ENCODE measurements at regions not wholly inside any gene's neighbourhood (a gene's known extent, or its start where the extent isn't known, plus 50 kb on each side); places are given as distances from the start of the nearest gene placed in this dataset.
"Not testable (repeated sequence)": the region's sequence is repeated elsewhere in the genome, so short reads cannot be mapped to it uniquely, and the experiment has no call there.

DNA sequence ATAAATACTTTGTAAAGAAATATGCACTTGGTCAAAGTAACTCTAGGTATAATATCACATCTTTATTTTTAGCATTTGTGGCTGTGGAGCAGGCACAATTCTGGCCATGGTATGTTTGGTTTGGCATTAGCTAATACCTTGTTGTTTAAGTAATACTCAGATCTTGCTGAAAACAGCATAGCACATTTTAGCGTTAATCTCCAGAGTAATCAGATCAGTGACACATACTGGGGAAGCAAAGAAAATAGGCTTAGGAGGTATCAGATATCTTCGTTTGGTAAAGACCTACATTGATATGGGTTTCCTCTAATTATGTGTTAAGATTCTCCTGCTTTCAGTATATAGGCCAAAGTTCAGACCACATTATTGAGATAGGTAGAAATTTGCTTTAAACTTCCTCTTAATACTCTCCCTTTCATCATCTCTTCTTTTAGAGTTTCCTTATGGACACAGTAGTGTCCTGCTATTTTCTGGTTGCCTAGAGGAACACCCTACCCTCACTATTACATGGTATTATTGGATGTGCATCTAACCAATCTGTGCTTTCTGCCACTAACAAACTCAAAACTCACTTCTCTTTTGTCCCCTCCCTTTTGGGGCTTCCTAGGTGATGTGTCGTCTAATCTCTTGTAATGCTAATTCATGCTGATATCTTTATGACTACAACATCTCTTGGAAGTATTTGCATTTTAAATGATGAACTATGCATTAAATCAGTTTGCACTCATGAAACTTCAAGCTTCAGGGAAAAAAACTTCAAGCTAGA, 437.3 kb upstream of the ADAMTSL1 start:
- DNase-seq: no peak

DNA sequence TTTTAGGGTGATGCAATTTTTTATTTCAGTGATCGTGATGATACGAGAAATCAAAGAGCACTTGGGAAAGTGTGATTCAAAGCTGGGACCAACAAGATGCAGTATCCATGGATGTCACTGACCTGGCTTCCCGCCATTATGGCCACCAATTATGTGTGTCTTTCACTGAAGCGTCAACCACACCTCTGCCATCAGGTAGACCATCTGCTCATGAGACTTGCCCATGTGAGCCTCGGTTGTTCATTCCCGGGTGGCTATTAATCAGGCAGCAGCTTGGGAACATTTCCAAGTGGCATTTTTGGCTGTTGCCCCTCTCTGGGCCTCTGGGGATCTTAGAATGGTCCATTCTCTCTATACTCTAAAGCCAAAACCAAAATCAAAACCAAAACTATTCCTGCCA, 436.0 kb upstream of the ADAMTSL1 start:
- DNase-seq: no peak

DNA sequence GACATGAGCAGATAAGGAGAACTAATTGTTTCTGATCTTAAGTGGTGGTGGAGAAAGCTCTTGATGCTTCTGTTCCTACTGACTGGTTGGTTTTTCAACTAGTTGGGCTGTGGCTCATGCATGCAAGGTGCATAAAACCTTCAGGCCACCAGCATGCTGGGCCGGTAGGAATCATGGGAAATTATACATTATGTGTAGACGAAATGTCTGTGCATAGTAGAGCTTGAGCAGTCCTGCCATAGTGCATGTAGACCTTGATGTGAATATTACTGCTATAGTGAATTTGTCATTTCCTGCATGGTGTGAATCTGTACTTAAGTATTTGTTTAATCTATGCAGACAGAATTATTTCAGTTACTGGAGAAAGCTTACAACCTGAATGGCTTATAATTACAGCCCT, 433.6 kb upstream of the ADAMTSL1 start:
- DNase-seq: no peak

DNA sequence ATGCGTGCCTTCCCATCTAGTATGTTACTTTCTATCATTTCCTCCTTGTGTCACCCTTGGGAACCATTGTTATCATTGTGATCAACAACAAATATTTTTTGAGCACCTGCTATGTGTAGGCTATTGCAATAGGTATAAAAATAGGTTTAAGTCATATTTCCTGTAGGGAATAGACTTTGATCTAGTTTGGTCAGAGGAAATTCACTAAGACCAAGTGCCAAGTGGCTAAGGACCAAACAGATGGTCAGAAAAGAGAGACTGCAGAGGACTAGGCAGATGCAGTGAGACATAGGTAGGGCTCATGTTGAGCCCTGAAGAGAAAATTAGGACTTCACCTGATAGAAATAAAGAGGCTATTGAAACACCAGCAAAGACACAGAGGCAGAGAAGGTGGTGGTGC, 430.0 kb upstream of the ADAMTSL1 start:
- no peak for DNase-seq

DNA sequence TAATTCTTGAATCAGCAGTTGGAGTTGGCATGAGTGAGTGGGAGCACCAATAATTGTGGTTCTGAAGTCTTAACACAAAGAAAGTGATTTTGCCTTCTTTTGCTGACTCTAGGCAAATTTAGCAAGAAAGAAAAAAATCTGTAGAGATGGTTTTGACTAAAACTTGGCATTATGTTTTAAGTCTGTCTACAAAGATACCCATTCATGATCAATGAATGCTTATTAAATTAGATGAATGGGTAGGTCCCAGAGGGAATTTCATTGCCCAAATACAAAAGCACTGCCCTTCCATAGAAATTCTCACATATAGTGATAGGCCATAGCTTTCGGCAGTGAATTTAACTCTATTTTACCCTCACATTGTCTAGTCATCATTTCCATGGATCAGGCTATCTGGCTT, 428.6 kb upstream of the ADAMTSL1 start:
- no peak for DNase-seq

DNA sequence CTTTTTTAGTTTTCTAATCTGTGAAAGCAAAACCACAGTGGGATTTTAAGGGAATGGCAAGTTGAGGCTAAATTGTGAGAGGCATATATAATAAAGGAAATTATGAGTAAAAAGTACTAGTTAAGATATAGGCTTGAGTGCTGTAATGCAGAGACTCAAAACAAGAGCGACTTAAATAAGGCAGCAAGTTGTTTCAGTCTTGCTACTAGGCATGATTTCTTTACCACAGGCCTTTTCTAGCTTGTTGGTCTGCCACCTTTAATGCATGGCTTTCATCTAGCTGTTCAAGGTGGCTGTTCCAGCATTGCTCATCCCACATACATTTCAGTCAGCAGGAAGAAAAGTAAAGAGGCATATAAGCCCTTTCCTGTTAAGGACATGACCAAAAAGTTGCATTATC, 427.9 kb upstream of the ADAMTSL1 start:
- no peak for DNase-seq

DNA sequence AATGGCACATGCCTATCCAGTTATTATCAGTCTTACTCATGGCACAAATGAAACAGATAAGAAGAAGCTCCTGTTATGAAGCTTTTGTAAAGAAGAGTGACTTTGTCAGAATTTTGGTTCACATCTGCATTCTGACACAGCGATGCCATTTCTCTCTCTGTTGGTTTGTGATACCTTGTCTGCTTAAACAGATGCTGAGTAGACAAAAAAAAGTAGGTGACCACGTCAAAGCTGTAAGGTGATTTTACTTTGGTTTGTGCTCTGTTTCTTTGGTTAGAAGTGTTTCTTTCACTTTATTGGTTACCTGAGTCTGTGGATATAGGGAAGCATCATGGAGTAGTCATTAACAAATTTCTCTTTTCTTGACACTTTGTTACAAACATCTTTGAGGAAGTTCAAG, 422.3 kb upstream of the ADAMTSL1 start:
- DNase-seq: no peak

DNA sequence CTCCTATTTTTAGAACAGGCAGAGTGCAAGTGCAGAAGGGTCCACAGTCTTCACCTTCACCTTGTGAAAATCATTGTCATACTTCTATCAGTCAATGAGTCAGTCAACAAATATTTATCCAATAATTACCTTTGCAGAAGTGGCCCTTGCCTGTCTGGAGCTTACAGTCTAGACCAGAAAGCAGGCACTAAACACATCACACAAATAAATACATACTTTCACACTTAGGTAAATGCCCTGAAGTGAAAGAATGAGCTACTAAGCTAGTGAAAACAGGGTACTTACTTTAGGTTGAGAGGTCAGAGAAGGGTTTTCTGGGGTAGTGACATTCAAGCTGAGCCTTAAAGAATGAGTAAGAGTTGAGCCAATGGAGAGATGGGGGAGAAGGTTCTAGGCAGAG, 421.9 kb upstream of the ADAMTSL1 start:
- no peak for DNase-seq

DNA sequence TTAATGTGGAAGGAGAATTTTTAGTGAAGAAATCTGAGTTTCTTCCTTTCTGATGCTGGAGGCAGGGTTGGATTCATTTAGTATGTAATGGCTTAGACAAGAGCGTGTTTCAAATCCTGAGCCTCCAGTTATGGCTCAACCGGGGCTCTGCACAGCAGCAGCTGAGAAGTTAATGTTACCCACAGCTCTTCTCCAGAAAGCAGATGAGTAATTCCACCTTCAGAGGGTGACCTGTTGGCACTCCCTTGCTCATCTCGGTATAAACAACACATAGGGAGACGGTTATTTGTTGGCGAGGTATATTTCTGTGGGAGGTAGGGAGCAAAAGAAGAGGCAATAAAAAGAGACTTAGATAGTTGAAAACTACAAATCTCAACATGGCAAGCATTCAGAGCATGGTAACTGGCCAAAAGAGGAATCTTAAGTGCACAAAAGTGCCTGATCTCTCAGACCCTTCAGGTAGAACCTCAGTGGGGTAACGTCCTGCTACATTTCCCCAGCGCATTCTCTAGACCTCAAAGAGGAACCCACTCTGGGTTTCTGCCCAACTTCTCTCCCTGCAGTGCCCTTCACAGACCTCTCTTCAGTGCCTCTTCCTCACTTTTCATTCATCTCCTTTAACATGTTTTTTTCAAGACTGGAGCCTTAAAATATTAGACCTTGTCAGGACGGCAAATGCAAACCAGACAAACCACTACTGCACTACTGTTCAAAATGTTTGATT, 417.5 kb upstream of the ADAMTSL1 start:
- no peak for DNase-seq

DNA sequence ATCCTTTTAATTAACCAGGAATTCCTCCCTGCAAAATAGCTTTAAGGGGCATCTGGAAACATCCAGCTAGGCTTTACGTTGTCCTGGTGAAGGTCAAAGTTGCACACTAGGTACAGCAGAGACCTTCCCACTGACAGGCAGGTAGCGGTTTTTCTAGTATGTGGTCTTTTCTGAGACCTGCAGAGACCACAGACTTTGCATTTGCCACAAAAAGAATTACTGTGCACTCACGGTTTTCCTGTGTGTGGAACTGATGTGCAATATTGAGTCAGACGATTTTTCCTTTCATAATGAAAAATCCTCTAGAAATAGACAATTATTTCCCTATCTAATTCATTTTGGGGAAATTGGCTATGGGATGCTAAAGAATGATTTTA, 417.0 kb upstream of the ADAMTSL1 start:
- no peak for DNase-seq

DNA sequence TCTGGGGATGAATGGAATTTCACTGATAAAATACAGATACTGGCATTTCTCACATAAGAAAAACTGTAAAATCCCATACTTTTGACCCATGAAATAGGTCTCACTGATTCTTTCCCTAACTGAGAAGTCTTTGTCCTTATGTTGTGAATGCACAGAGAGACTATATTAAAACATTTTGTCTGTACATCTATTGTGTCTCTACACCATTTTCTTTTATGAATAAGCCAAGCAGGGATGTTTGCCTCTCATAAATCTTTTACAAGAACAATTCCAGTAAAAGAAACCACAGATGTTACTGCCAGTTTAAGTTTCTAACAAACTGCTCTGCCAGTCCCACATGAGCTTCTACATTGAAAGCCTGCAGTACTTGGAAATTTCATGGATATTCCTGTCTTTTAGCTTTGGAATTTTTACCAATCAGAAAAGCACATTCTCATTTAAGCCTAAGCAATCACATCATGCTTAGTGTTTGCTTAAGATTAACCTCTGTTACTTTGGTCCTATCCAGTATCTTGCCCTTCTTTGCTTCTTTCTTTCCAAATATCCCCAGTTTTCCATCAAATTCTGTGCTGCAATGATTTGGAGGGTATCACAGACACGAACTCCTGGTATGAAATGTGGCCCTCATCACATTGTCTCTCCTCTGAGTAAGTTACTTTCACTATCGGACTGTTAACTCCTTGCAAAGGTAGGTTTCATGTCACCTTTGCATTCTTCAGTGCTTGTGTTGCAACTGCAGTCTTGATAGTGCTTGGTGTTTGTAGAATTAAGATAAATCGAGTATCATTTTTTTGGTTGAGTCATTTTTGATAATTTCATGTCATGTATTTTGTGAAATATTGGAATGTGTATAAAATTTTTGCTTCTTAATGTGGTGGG, 415.1 kb upstream of the ADAMTSL1 start:
- no peak for DNase-seq

DNA sequence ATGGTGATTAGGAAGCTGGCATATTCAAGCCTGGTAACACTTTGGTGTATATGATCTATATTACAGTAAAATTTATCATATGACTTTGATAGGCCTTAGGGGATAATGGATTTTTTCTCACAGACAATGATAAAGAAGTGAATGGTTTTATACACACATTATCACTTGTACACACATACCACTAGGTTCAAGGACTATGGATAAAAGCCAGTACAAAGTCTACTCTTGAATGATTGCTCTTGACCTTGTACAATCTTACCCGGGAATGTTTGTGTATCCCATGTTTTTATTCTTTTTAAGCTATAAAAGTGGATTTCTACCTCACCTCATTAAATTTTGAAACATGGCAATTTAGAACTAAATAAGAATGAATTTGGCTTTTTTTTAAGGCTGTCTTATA, 414.5 kb upstream of the ADAMTSL1 start:
- no peak for DNase-seq

DNA sequence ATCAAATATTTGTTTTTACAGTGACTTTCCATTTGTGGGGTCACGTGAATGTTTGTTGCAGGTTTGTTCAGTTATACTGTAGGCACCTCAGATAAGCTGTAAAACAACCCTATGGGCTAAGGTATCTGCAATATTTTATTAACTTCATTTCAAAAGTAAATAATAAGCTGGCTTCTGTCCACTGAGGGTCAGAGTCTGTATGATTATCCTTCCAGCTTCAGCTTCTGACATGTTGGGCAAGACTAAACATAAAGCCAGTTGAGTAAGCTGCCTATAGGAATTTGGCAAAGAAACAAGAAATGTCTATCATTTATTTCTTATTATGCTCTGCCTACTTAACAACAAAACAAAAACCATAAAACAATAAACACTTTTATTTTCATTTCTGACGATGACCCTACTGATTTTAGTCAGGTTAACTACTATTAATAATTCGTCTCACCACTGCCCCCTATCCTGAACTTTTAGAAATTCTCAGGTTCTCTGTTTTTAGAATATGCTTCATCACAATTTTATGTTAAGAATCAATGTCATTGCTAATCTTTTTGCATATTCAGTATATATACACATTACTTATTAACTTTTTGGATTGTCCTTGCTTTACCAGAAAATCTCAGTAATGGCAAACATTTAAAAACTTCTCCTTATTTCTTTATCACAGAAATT, 413.6 kb upstream of the ADAMTSL1 start:
- DNase-seq: no peak

DNA sequence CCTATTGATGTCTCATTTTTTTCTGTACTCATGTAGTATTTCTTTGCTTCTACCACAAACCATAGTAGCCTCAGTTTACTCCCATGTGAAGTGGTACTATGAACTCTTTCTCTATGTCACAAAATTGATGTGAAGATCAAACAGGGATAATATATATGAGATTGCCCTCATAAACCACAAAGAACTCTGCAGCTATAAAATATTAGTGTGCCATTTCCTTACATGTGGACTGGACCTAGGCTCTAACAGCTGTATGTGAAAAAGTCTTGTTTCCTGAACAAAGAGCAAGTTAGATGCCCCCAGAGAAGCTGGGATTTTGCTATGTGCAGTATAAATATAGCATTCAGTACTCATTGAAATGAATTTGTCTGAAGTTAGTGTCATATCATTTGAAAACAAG, 412.6 kb upstream of the ADAMTSL1 start:
- DNase-seq: no peak

DNA sequence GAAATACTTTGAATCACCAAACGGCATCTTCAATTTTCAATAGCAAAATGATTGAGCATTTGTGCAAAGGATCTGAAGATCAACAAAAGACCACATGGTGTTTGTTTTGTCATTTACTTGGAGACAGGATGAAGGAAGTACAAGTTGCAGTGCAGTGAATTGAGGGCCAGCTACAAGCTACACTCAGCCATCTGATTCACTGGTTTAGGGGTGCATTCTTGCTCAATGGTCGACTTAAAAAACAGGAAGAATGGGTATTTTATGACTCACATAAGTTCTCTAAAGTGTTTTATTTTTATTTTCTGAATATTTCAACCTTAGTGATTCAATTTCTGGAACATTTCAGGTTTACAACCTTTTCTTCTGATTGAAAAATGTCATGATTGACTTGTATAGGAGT, 412.1 kb upstream of the ADAMTSL1 start:
- peak; percentile 11 to 29 for DNase-seq

DNA sequence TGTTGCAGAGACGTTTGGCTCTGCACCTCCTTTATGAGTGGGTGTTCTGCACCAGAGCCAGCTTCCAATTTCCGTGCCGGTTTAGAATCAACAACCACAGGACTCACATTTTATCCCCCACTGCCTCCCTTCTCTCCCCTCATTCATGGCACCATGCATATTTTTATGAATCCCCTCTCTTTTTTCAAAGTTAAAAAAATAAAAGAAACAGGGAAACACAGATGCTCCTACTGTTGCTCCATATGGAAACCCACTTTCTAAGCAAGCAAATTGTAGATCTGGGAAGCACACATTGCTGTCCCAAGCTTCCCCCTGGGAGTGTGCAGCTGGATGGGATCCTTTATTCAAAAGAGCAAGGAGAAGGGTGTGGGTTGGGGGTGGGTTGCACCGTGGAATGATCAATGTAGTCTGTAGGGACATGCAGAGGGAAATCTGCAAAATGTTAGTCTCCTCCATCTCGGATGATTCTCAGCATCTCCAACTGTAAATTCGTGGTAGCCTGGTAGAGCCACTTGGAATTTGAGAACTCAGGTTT, 410.0 kb upstream of the ADAMTSL1 start:
- DNase-seq: no peak

DNA sequence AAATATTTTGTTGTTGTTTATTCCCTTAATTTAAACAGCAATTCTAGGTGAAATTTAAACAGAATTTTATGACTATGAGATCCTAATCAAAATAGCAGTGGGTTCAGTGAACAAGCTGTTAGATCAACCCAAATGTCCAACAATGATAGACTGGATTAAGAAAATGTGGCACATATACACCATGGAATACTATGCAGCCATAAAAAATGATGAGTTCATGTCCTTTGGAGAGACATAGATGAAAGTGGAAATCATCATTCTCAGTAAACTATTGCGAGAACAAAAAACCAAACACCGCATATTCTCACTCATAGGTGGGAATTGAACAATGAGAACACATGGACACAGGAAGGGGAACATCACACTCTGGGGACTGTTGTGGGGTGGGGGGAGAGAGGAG, 407.3 kb upstream of the ADAMTSL1 start:
- DNase-seq: not testable (repeated sequence)

DNA sequence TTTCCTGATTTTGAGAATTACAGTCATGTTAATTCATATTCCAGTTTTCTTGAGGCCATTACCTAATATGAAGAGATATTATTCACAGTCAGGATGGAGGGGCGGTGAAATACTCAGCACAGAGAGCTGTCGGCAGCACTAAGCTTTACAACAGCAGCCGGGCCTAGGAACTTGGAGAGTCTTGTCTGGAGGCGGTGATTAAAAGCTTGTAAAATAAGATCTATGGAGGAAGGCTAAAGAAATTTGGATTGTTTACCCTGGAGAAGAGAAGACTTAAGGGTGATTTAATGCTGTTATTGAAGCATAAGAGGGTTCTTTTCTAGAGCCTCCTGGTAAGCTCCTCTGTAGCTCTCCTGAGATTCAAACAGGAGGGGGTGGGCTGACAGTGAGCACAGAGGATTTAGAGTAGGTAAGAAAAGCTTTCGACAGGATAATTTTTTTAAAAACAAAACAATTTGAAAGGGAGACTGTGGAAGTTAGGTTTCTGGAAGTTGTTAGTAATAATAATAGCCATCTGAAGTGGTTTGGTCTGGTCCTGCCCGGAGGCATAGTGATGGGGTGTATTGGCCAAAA, 406.3 kb upstream of the ADAMTSL1 start:
- no peak for DNase-seq

DNA sequence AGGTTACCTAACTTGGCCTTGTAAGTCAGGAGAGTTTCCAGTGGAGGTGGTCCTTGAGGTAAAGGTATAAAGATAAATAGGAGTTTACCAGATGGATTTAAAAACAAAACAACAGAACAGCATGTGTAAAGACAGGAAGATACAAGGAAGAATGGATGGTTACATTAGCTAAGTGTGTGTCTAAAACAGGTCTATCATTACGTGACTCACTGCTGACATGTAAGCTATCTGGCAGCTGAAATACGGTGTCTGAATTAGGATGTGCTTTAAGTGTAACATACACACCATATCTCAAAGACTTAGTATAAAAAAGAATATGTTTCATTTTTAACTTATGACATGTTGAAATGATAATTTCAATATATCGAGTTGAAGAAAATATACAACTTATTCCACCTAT, 405.1 kb upstream of the ADAMTSL1 start:
- no peak for DNase-seq

DNA sequence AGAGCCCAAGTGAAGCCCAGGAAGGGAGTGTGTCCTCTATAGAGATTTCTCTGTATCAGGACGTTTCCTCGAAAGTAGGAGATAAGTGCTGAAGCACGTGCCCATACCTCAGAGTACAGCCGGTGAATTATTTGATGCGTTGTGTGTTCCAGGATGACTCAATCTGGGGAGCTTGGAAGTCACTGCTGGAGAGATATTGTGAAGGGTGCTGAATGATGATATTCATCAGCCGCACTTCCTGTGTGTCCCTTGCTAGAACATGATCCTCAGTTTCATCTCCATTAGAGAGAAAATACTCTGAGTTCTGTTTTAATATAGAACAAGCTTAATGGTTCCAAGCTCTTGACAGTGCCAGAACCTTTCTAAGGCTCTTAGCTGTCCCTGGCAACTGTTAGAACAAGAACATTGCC, 402.3 kb upstream of the ADAMTSL1 start:
- no peak for DNase-seq

DNA sequence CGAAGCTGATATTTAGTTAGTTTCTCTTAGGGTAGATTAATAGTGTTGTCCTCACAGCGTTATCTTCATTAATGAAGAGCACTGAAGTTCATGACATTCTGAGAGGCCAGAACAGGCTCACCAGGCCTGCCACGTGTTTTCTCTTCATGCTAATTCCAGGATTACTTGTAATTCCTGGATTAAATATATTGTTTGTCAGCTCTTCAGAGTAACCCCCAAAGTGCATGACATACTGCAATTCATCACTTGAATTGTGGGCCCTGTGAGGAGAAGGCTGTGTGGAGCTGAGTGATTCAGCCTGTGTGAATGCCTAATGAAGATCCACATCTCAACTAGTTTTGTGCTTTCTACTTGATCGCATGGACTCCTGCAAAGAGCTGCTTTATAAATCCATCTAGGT, 401.0 kb upstream of the ADAMTSL1 start:
- no peak for DNase-seq

DNA sequence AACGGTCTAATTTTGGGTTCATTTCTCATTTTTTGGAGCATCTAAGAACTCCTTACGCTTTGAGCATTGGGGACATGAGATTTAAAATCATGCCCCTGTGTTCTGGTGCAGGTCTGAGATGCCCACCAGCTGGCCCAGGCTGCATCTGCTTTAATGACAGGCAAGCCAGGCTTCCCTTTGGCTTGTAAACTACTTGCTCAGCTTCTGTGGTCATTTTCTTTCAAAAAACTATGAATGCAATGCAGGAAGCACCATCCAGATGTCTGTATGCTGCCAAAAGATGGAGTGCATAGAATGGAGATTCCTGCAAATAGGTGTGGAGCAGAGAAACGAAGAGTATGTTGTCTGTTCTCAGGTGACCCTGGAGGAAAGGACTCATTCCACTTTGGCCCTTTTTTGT, 399.9 kb upstream of the ADAMTSL1 start:
- no peak for DNase-seq
